Adrenal gland (tissue), 5 donors: ENCODE measurements at regions not wholly inside any gene's neighbourhood (a gene's known extent, or its start where the extent isn't known, plus 50 kb on each side); places are given as distances from the start of the nearest gene placed in this dataset.

Experiments used
- CTCF ChIP-seq, 6 experiments: fragments of 450-650 bp in 4 of 6; fragments of 200-600 bp in 2 of 6; sonication (generic) in 1 of 6; IDR thresholded peaks; 1 replicate in 5 of 6; 2 replicates in 1 of 6; pipeline versions ENCODE4 v1.5.1 to v1.8.0; 2016 to 2021; ENCODE audit warnings: antibody characterized with exemption in 6 of 6, mild to moderate bottlenecking in 2 of 6, moderate library complexity in 1 of 6
- POLR2A ChIP-seq, 2 donors: fragments of 450-650 bp; IDR thresholded peaks; one replicate each; pipeline ENCODE4 v1.6.1; 2017; ENCODE audit warnings: antibody characterized with exemption in 2 of 2, mild to moderate bottlenecking in 2 of 2, moderate library complexity in 1 of 2
- donor health status: DM: no; HTN: no; CAD: no.

- TF ChIP-seq CTCF (IDR thresholded peaks at IDR 0.05) (no peak), POLR2A (IDR thresholded peaks at IDR 0.05) (no peak)
Observed at GRCh38 chr6:166684170-166684569, 57.1 kb upstream of the RPS6KA2 start.
